LNCAP (cell line): ENCODE measurements at regions not wholly inside any gene's neighbourhood (a gene's known extent, or its start where the extent isn't known, plus 50 kb on each side); places are given as distances from the start of the nearest gene placed in this dataset.

Experiments used
- CTCF ChIP-seq: fragments of 450-650 bp; IDR thresholded peaks from 2 replicates; pipeline ENCODE4 v1.5.1; 2017; ENCODE audit warnings: mild to moderate bottlenecking

GRCh38 chr13:75139291-75139690 lies 342.7 kb downstream of the TBC1D4 start:
- no peak for TF ChIP-seq CTCF

- no peak for TF ChIP-seq CTCF
Observed at GRCh38 chr13:75137911-75138571, 343.9 kb downstream of the TBC1D4 start.

DNA sequence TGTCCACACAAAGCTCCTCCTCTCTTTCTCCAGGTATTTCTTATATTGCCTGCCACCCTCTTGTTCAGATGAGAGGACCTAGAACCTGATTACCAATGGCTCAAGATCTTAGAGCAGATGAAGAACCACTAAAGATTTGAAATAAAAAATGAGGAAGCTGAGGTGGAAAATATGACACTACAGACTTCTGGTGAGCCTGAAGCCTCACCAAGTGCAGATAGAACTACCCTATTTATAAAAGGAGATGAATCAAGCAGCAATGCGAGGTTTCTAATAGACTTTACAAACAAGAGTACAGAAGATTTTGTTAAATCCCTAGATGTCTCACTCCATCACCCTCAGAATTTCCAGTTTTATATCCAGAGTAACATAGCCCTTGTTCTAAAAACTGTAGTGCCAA lies 345.8 kb downstream of the TBC1D4 start:
- TF ChIP-seq CTCF, result no peak

DNA sequence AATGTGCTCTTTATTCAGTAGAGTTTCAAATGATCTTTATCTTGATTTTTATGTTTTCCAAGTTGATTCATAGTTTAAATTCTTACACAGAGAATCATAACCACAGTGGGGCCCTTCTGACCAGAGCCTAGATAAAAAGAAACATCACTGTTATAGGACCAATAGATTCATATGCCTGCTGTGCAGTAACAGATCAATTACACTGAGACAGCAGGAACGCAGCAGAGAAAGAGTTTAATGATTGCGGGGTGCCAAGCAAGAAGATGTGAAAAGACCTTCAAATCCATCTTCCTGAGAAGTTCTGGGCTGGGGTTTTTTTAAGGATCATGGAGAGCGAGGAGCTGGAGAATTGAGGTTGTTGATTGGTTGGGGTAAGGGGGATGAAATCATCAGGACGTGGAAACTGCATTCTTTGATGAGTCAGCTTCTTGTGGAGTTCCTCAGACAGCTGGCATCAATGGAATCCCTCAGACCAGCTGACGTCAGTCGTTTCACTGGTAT lies 346.6 kb downstream of the TBC1D4 start:
- no peak for TF ChIP-seq CTCF

DNA sequence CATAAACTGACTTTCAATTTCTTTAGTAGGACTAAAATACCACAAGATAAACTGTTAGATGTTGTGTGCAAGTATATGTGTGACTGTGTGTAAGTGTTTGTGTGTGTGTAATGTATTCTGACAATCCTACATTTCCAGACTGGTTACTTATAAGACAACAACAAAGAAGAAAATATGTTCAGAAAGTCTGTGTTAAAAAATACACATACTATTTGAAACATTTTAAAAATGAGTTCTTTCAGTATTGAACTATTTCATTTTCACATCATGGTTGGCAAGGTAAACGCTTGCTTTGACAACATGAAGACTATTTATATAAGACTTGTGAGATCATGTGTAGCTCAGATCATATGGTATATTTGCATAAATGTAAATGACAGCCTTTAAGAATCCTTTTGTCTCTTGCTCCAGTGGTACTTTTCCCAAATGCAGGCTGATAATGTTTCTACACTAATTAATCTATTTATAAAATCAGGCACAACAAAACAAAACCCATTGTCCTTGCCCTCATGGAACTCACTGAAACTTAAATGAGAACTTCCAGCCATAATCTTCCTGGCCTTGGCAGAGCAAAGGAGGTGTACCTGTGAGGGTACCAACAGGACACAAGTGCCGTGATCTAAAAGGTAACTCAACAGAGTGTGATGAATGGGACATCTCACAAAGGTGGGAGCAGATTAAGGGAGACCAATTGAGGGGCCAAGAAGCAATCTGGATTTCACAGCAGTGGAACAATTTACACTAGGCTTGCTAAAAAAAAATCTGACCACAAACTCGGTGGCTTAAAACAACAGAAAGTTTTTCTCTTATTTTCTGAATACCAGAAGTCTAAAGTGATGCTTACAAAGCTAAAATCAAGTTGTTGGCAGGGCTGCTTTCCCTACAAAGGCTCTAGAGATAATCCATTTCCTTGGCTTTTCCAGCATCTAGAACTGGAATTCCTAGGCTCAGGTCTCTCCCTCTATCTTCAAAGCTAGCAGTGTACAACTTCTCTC lies 349.0 kb downstream of the TBC1D4 start:
- TF ChIP-seq CTCF, result no peak

GRCh38 chr13:75129331-75129730 lies 352.6 kb downstream of the TBC1D4 start:
- TF ChIP-seq CTCF, result no peak

DNA sequence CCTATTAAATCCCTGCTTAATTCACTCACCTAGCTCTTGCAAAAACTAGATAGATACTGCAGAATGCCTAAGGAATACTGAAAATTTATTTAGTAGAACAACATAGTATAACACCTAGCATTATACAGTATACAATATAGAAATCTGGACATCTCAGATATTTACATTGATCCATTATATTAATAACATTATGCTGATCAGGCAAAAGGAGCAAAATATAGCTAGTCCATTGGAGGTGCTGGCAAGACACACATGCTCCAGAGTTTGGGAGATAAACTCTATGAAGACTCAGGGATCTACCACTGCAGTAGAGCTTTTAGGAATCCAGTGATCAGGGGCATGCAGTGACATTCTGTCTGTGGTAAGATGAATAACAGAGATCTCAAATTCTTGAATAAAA lies 357.6 kb downstream of the TBC1D4 start:
- TF ChIP-seq CTCF, result no peak
